Heart right ventricle (tissue), 16 donors: ENCODE measurements at regions not wholly inside any gene's neighbourhood (a gene's known extent, or its start where the extent isn't known, plus 50 kb on each side); places are given as distances from the start of the nearest gene placed in this dataset.
A peak's percentile ranks its signal among the peaks of the same experiment; 100 is the strongest.

Experiments
- ATAC-seq, 8 donors: fragments of 200-7000 bp; cut with Tn5 transposase; one replicate each; pipeline ENCODE4 v1.9.1; 2020; ENCODE audit warnings: mild to moderate bottlenecking in 8 of 8, moderate library complexity in 8 of 8, moderate number of reproducible peaks in 1 of 8
- DNase-seq, 2 donors: peaks; one replicate each; pipeline ENCODE4 v3.0.0-alpha.2; 2020
- H3K27ac ChIP-seq, 10 donors: fragments of 200-600 bp; sonication (generic) in 2 of 10; one replicate each; pipeline versions ENCODE4 v1.5.0 to v1.8.0; 2020 to 2022; ENCODE audit warnings: mild to moderate bottlenecking in 3 of 10
- H3K27me3 ChIP-seq, 7 donors: fragments of 200-600 bp; one replicate each; pipeline ENCODE4 v1.8.0; 2021 to 2022; ENCODE audit warnings: mild to moderate bottlenecking in 2 of 7
- H3K36me3 ChIP-seq, 9 donors: fragments of 200-600 bp; sonication (generic) in 1 of 9; one replicate each; pipeline versions ENCODE4 v1.5.0 to v1.8.0; 2020 to 2022; ENCODE audit warnings: mild to moderate bottlenecking in 2 of 9
- H3K4me1 ChIP-seq, 9 donors: fragments of 200-600 bp; sonication (generic) in 1 of 9; one replicate each; pipeline versions ENCODE4 v1.5.0 to v1.8.0; 2020 to 2022; ENCODE audit warnings: mild to moderate bottlenecking in 4 of 9
- H3K4me3 ChIP-seq, 10 donors: fragments of 200-600 bp; sonication (generic) in 2 of 10; one replicate each; pipeline versions ENCODE4 v1.5.0 to v1.8.0; 2020 to 2022; ENCODE audit warnings: mild to moderate bottlenecking in 7 of 10, moderate library complexity in 2 of 10
- H3K9me3 ChIP-seq, 11 donors: fragments of 200-600 bp in 10 of 11; sonication (generic) in 2 of 11; one replicate each; pipeline versions ENCODE4 v1.5.0 to v1.8.0; 2013 to 2022; ENCODE audit warnings: mild to moderate bottlenecking in 2 of 11, control low read depth in 1 of 11, moderate library complexity in 1 of 11
- WGBS, 2 donors: extraction: QIAGEN DNeasy Blood & Tissue Kit; methylation state at CpG; one replicate each; pipeline ENCODE4 v1.1.7; 2013; ENCODE audit warnings: inconsistent platforms in 1 of 2; 5-methylcytosine and 5-hydroxymethylcytosine counted together
- intact Hi-C, 10 donors: fragments of 100-400 bp; cut with DNase I; formaldehyde crosslinking; loops; one replicate each; pipeline versions ENCODE4 v1.11.1 to v1.14.2; 2022
- TF ChIP-seq, protein P1 (sequence below), 9 donors: fragments of 200-600 bp; sonication (generic) in 2 of 9; IDR thresholded peaks; one replicate each; pipeline versions ENCODE4 v1.5.0 to v1.8.0; 2021 to 2022; ENCODE audit warnings: antibody characterized with exemption in 9 of 9, mild to moderate bottlenecking in 5 of 9, moderate library complexity in 1 of 9
- donor health status: Arrhythmogenic right ventricular cardiomyopathy.
- donor health status: ischemic (EF 13 %, LVEDD 7.1; RV severe dilation, severe dysfunction).
- donor health status: healthy with polysubstance abuse.
- donor health status: DM: no; HTN: yes; CAD: no.
- donor health status: DM: no; HTN: no; CAD: no.
- donor health status: ischemic (EF 25% LVEDD 6.9; RV normal size, moderate dysfunction).
- donor health status: ischemic (EF 25% LVEDD 5.7; RV mildly dilated, moderate dysfunction).
- donor health status: healthy.
- donor health status: DM: yes; HTN: yes; CAD: no.
- donor health status: Ischemic cardiomyopathy.
- donor health status: ischemic (EF 35%, LVEDD 5.7; RV mildly dilated, moderate dysfunction).
- donor health status: nonischemic (EF 11% LVEDD 7.7; RV severe dilation, severe dysfunction).
- donor health status: DM: yes; HTN: yes; CAD: no.
- donor health status: PGD.
- donor health status: ischemic (EF 29% LVEDD 5.4; RV normal size, mild dysfunction).
- donor health status: nonischemic (EF 23%, LVEDD 6.1; RV moderate dilation, normal function).

DNA sequence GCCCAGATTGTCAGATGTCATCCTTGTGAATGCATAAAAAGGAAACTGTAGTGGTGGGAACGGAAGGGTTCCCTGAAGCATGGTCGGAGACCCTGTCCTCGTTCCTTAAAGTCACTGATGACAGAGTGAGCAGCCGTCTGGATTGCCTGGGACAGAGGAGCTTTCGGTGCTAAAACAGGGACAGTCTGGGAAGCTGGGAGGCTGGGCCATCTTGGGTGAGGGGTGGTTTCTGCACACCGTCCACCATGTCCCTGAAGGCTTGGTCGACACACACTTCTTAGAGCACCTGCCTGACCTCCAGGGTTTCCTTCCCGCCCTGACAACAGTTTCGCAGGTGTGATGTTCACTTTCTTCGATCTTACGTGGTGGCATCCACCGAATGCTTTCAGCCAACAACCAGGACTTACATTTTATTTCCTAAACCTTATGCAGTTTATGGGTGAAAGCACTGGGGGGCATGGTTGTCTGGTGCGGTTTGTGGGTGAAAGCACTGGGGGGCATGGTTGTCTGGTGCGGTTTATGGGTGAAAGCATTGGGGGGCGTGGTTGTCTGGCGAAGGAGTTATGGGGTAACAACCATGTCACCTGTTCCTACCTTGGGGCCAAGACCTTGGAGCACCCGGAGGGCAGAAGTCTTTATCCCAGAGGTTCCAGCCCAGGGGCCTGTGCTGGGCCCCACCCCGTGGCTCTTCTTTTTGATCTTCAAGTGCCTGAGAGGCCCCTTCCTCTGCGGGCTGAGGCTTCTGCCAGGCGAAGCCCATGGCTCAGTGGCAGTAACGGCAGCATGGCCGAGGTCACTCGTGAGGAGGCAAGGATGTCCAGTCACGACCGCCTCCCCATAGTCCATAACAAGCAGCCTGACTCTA is 81.7 kb upstream of the FRMD1 start:
- Histone ChIP-seq H3K4me3 (no peak overlapping the region), H3K9me3 (no peaks in the 10 kb centered on the region), H3K36me3 (no peaks in the 10 kb centered on the region), H3K27me3 (peaks cover 0 to 58% (median 35%) of the 10 kb centered on the region in 7 donors), H3K27ac (no peak overlapping the region), H3K4me1 (no peaks in the 10 kb centered on the region)
- DNase-seq = no peak
- intact Hi-C loops = no loop called here
- TF ChIP-seq, protein P1, sequence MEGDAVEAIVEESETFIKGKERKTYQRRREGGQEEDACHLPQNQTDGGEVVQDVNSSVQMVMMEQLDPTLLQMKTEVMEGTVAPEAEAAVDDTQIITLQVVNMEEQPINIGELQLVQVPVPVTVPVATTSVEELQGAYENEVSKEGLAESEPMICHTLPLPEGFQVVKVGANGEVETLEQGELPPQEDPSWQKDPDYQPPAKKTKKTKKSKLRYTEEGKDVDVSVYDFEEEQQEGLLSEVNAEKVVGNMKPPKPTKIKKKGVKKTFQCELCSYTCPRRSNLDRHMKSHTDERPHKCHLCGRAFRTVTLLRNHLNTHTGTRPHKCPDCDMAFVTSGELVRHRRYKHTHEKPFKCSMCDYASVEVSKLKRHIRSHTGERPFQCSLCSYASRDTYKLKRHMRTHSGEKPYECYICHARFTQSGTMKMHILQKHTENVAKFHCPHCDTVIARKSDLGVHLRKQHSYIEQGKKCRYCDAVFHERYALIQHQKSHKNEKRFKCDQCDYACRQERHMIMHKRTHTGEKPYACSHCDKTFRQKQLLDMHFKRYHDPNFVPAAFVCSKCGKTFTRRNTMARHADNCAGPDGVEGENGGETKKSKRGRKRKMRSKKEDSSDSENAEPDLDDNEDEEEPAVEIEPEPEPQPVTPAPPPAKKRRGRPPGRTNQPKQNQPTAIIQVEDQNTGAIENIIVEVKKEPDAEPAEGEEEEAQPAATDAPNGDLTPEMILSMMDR (IDR thresholded peaks at IDR 0.05) = no peak
- 93 to 94% methylated on average over 25 of the region's 25 CpGs for WGBS, 2 donors
- no peak for ATAC-seq

DNA sequence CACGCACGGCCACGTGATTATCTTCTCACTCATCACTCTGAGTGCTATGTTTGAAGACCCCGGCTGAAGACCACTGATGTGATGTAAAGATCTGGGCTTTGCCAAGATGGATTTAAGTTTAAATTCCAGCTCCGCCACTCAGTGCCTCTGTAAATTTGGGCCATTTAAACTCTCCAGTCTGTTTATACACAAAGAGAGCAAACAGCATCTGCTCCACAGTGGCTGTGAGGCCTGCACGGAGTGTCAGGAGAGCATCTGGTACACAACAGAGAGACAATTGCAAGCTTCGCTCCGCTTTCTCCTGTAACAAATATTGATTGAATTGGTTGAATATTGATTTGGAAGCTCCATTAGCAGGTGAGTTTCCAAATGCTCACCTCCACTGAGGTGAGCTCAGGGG is 80.5 kb upstream of the FRMD1 start:
- Histone ChIP-seq H3K4me1 (no peaks in the 10 kb centered on the region), H3K27me3 (peaks cover 0 to 52% (median 35%) of the 10 kb centered on the region in 7 donors), H3K27ac (no peak overlapping the region), H3K36me3 (no peaks in the 10 kb centered on the region), H3K9me3 (no peaks in the 10 kb centered on the region), H3K4me3 (no peak overlapping the region)
- intact Hi-C loops = loop anchor here in 7 of 10 donors (10.0 kb wide), 3 partner anchors 195 to 725 kb away; no protein-coding TSS in a partner anchor
- TF ChIP-seq, protein P1 (IDR thresholded peaks at IDR 0.05) = no peak
- no peak for DNase-seq
- no peak for ATAC-seq
- WGBS, 2 donors = 95 to 98% methylated on average over 8 of the region's 8 CpGs

DNA sequence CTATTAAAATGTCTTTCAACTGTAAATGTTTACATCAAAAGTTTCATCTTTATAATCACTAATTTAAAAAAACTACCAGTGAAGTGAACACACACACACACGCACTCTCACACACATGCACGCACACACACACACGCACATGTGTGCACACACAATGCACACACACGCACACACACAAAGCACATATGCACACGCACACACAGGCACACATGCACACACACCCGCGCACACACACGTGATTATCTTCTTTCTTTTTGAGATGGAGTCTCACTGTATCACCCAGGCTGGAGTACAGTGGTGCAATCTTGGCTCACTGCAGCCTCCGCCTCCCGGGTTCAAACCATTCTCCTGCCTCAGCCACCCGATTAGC is 80.0 kb upstream of the FRMD1 start:
- Histone ChIP-seq H3K9me3 (no peaks in the 10 kb centered on the region), H3K27me3 (peaks cover 0 to 51% (median 35%) of the 10 kb centered on the region in 7 donors), H3K4me1 (no peaks in the 10 kb centered on the region), H3K36me3 (no peaks in the 10 kb centered on the region), H3K27ac (no peak overlapping the region), H3K4me3 (no peak overlapping the region)
- DNase-seq = no peak
- WGBS, 2 donors = 96% methylated on average over 11 of the region's 11 CpGs
- no peak for ATAC-seq
- TF ChIP-seq, protein P1 (IDR thresholded peaks at IDR 0.05) = no peak
- intact Hi-C loops = loop anchor here in 7 of 10 donors (10.0 kb wide), 3 partner anchors 196 to 726 kb away; no protein-coding TSS in a partner anchor

DNA sequence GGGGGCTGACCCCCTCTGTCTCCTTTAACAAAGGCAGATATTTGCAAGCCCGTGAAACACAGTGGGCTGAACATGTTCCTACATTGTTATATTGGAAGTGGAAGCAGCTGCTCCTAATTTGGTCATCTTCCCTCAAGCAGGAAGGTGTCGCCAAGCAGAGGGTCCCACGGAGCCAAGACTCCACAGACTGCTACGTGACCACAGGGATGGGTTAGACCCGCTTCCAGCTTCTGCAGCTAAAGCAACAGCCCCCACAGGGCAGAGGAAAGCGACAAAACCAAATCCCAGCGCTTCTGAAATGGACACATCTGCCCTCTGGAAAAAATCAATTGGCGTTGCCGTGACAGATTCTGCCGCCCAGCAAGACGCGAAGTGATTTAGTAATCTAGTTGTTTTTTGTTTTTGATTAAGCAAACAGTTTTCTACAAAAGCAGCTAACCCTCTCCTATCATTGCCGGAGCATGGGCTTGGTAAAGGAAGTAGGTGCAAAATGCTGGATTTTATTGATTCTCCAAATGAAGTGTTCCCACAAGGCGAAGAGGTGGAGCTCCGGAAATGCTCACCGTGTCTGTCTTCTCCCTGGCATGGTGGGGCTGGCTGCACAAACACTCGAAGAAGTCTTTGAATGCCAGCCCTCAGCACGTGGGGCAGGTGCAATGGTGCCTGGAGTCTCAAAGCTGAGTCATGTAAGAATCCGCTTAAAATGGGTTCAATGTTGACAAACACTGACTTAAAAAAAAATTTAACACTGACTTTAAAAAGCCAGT is 79.4 kb upstream of the FRMD1 start:
- Histone ChIP-seq H3K36me3 (no peaks in the 10 kb centered on the region), H3K4me1 (no peaks in the 10 kb centered on the region), H3K27ac (no peak overlapping the region), H3K27me3 (peaks cover 0 to 51% (median 35%) of the 10 kb centered on the region in 7 donors), H3K9me3 (no peaks in the 10 kb centered on the region), H3K4me3 (peak overlapping the region in 1 of 10 donors; percentile 31)
- DNase-seq = no peak
- 53% methylated on average over 19 of the region's 19 CpGs for WGBS, 2 donors
- TF ChIP-seq, protein P1 (IDR thresholded peaks at IDR 0.05) = no peak
- intact Hi-C loops = loop anchor here in 7 of 10 donors (10.0 kb wide), 3 partner anchors 196 to 726 kb away; no protein-coding TSS in a partner anchor
- no peak for ATAC-seq
